Keratinocyte (primary cell): ENCODE measurements at regions not wholly inside any gene's neighbourhood (a gene's known extent, or its start where the extent isn't known, plus 50 kb on each side); places are given as distances from the start of the nearest gene placed in this dataset.

Source experiments
- DNase-seq: peaks from one replicate; pipeline ENCODE4 v3.0.0-alpha.2; 2011; ENCODE audit warnings: low read depth, missing footprints, low spot score
- FAIRE-seq: peaks from 2 replicates; lab custom pipeline; 2011; peaks lifted over from hg19 to GRCh38; lab: Jason Lieb, UNC
- H2AFZ ChIP-seq: 2 replicates; pipeline ENCODE4 v1.6.0; 2012; ENCODE audit warnings: low read length, control low read depth, inconsistent platforms; ENCODE audit not compliant: control insufficient read depth
- H3K27ac ChIP-seq: 2 replicates; pipeline ENCODE4 v1.5.1; 2011; ENCODE audit warnings: low read length; ENCODE audit not compliant: control insufficient read depth, insufficient read depth
- H3K27me3 ChIP-seq: 3 replicates; pipeline ENCODE4 v1.6.0; 2011; ENCODE audit warnings: low read length; ENCODE audit not compliant: control insufficient read depth, insufficient read depth; ENCODE audit errors: extremely low read depth
- H3K36me3 ChIP-seq, 2 experiments: 2 replicates in 1 of 2; 3 replicates in 1 of 2; pipeline ENCODE4 v1.5.1; 2011; ENCODE audit warnings: low read length in 2 of 2, mild to moderate bottlenecking in 1 of 2; ENCODE audit not compliant: control insufficient read depth in 2 of 2, insufficient read depth in 2 of 2; ENCODE audit errors: extremely low read depth in 1 of 2
- H3K4me1 ChIP-seq: 3 replicates; pipeline ENCODE4 v1.5.1; 2011; ENCODE audit warnings: low read length; ENCODE audit not compliant: control insufficient read depth, insufficient read depth; ENCODE audit errors: extremely low read depth
- H3K4me2 ChIP-seq: 3 replicates; pipeline ENCODE4 v1.6.0; 2011; ENCODE audit warnings: low read depth, low read length; ENCODE audit not compliant: control insufficient read depth, insufficient read depth; ENCODE audit errors: extremely low read depth
- H3K4me3 ChIP-seq, 3 experiments: fragments of 200-600 bp in 1 of 3; sonication (generic) in 1 of 3; 2 replicates in 2 of 3; 3 replicates in 1 of 3; pipeline ENCODE4 v1.5.1; 2011 to 2016; ENCODE audit warnings: low read length in 3 of 3, mild to moderate bottlenecking in 3 of 3, control low read depth in 2 of 3, inconsistent platforms in 1 of 3, low read depth in 1 of 3, mixed read lengths in 1 of 3, mixed run types in 1 of 3, moderate library complexity in 1 of 3; ENCODE audit not compliant: control insufficient read depth in 2 of 3, insufficient read depth in 2 of 3; ENCODE audit errors: extremely low read depth in 1 of 3
- H3K79me2 ChIP-seq: 2 replicates; pipeline ENCODE4 v1.6.0; 2012; ENCODE audit warnings: low read length; ENCODE audit not compliant: control insufficient read depth, insufficient read depth
- H3K9ac ChIP-seq: 3 replicates; pipeline ENCODE4 v1.6.0; 2011; ENCODE audit warnings: low read length; ENCODE audit not compliant: control insufficient read depth, insufficient read depth; ENCODE audit errors: extremely low read depth
- H3K9me1 ChIP-seq: 3 replicates; pipeline ENCODE4 v1.6.0; 2011; ENCODE audit warnings: low read length; ENCODE audit not compliant: control insufficient read depth, insufficient read depth; ENCODE audit errors: extremely low read depth
- H3K9me3 ChIP-seq: 2 replicates; pipeline ENCODE4 v1.5.1; 2012; ENCODE audit warnings: low read depth, low read length; ENCODE audit not compliant: control insufficient read depth
- H4K20me1 ChIP-seq: 3 replicates; pipeline ENCODE4 v1.6.0; 2011; ENCODE audit warnings: low read length; ENCODE audit not compliant: control insufficient read depth, insufficient read depth; ENCODE audit errors: extremely low read depth
- EZH2 ChIP-seq: IDR thresholded peaks from one replicate; pipeline ENCODE4 v1.6.1; 2012; ENCODE audit warnings: inconsistent platforms, mild to moderate bottlenecking, low read length, moderate library complexity
- dilution Hi-C: fragments of 300-500 bp; cut with MboI; formaldehyde crosslinking; loops from one replicate; pipeline ENCODE4 v1.7.0; 2020; ENCODE audit warnings: low sequenced_read_pairs; ENCODE audit not compliant: extremely low pct_ligation_motif_present
- TF ChIP-seq, protein P1 (sequence below), 3 experiments: IDR thresholded peaks in 1 of 3; conservative IDR thresholded peaks in 1 of 3; optimal IDR thresholded peaks in 1 of 3; 2 replicates in 2 of 3; 3 replicates in 1 of 3; pipeline versions ENCODE3 to v1.5.1; 2011; ENCODE audit warnings: low read length in 3 of 3, mild to moderate bottlenecking in 3 of 3, moderate library complexity in 2 of 3, control low read depth in 1 of 3, inconsistent platforms in 1 of 3; ENCODE audit not compliant: insufficient read depth in 2 of 3; ENCODE audit errors: extremely low read depth in 1 of 3

DNA sequence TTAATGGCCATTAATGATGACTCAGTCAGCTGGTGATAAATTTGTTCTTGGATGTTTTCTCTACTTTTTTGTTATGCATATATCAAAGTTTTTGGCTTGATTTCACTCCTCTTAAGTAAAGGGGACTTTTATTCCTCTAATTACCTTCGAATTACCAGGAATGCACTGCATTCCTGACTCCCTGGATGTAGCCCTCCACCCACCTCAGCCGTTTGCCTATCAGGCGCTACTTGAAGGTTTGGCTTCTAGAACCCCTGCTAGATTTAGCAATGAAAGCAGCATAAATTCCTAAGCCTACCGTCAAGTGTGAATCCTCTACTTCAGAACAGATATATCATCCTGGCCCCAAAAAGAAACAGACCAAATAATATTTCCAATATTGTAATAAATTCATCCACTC is 387.8 kb upstream of the ADGRL2 start:
- Histone ChIP-seq H3K27ac (no peak overlapping the region), H4K20me1 (no peaks in the 10 kb centered on the region), H3K4me3 (no peak overlapping the region), H3K4me2 (no peak overlapping the region), H3K9me3 (no peaks in the 10 kb centered on the region), H3K4me1 (no peaks in the 10 kb centered on the region), H3K27me3 (no peaks in the 10 kb centered on the region), H3K9ac (no peak overlapping the region), H3K36me3 (no peaks in the 10 kb centered on the region), H2AFZ (no peak overlapping the region), H3K9me1 (no peaks in the 10 kb centered on the region), H3K79me2 (no peaks in the 10 kb centered on the region)
- dilution Hi-C loops = no loop called here
- TF ChIP-seq, protein P1, sequence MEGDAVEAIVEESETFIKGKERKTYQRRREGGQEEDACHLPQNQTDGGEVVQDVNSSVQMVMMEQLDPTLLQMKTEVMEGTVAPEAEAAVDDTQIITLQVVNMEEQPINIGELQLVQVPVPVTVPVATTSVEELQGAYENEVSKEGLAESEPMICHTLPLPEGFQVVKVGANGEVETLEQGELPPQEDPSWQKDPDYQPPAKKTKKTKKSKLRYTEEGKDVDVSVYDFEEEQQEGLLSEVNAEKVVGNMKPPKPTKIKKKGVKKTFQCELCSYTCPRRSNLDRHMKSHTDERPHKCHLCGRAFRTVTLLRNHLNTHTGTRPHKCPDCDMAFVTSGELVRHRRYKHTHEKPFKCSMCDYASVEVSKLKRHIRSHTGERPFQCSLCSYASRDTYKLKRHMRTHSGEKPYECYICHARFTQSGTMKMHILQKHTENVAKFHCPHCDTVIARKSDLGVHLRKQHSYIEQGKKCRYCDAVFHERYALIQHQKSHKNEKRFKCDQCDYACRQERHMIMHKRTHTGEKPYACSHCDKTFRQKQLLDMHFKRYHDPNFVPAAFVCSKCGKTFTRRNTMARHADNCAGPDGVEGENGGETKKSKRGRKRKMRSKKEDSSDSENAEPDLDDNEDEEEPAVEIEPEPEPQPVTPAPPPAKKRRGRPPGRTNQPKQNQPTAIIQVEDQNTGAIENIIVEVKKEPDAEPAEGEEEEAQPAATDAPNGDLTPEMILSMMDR (optimal IDR thresholded peaks at IDR 0.05 in 1 of 3, IDR thresholded peaks at IDR 0.05 in 1 of 3, conservative IDR thresholded peaks at IDR 0.05 in 1 of 3; ENCODE audit: extremely low read depth in 1 of 3, insufficient read depth in 2 of 3, low read length in 3 of 3) = no peak
- no peak for TF ChIP-seq EZH2
- no peak for DNase-seq
- no peak for FAIRE-seq

DNA sequence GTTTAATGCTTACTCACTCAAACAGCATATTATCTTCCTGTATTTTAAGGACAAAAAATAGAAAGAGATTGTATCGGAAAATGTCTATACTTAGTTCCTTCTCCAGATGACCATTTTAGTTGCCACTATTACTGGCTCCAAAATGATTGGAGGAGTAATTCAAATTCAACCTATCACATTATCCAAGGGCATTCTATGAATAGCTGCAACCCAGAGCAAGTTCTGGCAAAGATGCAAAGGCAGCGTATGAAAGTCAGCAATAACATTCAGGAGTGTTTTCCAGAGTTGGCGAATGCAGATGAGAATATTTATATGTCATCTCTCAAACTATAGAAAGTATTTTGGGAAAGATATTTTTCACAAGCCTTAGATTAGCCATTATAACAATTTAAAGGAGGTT is 389.8 kb upstream of the ADGRL2 start:
- no peak for FAIRE-seq

More for the DNA sequence above, 389.8 kb upstream of the ADGRL2 start:
- no peaks in the 10 kb centered on the region for H3K36me3 ChIP-seq
- dilution Hi-C loops = no loop called here
- H3K9me1 ChIP-seq = no peaks in the 10 kb centered on the region
- no peak for DNase-seq
- H3K27ac ChIP-seq = no peak overlapping the region
- no peak overlapping the region for H3K9ac ChIP-seq
- H2AFZ ChIP-seq = no peak overlapping the region
- H3K4me3 ChIP-seq = no peak overlapping the region
- no peaks in the 10 kb centered on the region for H3K9me3 ChIP-seq
- TF ChIP-seq, protein P1 (optimal IDR thresholded peaks at IDR 0.05 in 1 of 3, IDR thresholded peaks at IDR 0.05 in 1 of 3, conservative IDR thresholded peaks at IDR 0.05 in 1 of 3; ENCODE audit: extremely low read depth in 1 of 3, insufficient read depth in 2 of 3, low read length in 3 of 3) = no peak
- TF ChIP-seq EZH2 = no peak
- no peaks in the 10 kb centered on the region for H3K79me2 ChIP-seq
- H3K4me2 ChIP-seq = no peak overlapping the region
- no peaks in the 10 kb centered on the region for H3K27me3 ChIP-seq
- no peaks in the 10 kb centered on the region for H4K20me1 ChIP-seq
- no peaks in the 10 kb centered on the region for H3K4me1 ChIP-seq
